ENCODE measurements at regions not wholly inside any gene's neighbourhood (a gene's known extent, or its start where the extent isn't known, plus 50 kb on each side); places are given as distances from the start of the nearest gene placed in this dataset.

DNA sequence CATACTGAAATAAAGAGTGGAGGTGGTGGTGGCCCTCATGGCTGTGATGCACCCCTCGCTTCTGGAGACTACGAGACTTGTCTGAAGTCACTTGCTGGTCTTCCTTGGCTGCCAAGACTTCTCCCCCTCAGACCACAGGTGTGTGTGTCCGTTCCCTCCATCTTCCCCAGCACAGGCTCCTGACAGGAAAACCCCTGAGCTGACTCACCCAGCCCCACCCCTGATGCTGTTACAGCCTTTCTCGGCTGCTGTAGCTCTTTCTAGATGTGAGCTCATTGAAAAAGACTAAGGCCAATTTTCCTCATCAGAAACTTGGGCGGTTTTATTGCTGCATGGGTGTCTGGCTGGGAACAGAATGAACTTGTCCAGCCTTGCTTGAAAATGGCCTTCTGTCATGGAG, 296.9 kb downstream of the TMEM114 start:
- Mint-ChIP-seq H3K9me3 (peaks cover 5 to 19% of the 10 kb centered on the region in 2 donors), H3K27me3 (no peaks in the 10 kb centered on the region), H3K4me1 (no peaks in the 10 kb centered on the region), H3K27ac (peak overlapping the region in 1 of 2 donors; percentile 42), H3K4me3 (no peak overlapping the region)
- DNase-seq = no peak
- no peak for ATAC-seq

DNA sequence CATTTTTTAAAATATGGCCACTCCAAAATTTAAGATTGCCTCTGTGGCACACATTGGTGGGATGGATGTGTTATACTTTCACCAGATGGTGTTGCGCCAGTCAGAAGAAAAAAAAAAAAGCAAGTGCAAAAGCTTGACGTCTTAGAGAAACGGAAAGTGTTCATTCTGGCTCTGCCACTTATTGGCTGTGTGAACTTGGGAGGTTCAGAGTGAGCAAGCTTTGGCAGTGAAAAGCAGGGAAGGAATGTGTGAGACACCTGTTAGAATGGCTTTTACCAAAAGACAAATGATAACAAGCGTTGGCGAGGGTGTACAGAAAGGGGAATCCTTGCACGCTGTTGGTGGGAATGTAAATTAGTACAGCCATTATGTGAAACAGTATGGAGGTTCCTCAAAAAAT, 298.0 kb downstream of the TMEM114 start:
- Mint-ChIP-seq H3K9me3 (peaks cover 0 to 12% of the 10 kb centered on the region in 2 donors), H3K4me3 (no peak overlapping the region), H3K4me1 (no peaks in the 10 kb centered on the region), H3K27me3 (no peaks in the 10 kb centered on the region), H3K27ac (no peak overlapping the region)
- ATAC-seq (no peak), DNase-seq (no peak)

DNA sequence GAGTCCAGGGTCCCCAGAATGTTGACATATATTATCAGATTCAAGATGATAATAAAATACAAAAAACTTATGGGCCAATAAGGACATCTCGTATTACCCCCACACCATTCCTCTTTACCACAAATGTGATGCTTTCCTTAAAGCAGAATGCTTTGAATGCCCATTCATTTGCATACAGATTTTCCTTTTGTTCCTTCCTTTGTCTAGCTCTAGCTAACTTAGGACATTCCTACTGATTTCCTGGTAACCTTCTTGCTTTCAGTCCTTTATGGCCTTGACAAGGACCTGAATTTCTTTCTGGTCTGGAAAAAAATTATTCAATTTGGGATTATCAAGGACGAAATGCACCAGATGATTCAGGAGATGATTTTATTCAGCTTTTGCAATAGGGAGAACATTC, 304.0 kb downstream of the TMEM114 start:
- ATAC-seq = no peak

GRCh38 chr16:8283195-8283594, 307.1 kb downstream of the TMEM114 start:
- no peak overlapping the region for H3K27ac Mint-ChIP-seq
- no peaks in the 10 kb centered on the region for H3K27me3 Mint-ChIP-seq

More for the DNA sequence above, 304.0 kb downstream of the TMEM114 start:
- Mint-ChIP-seq H3K9me3 (peaks cover 0 to 10% of the 10 kb centered on the region in 2 donors), H3K4me3 (no peak overlapping the region), H3K27ac (no peak overlapping the region), H3K4me1 (no peaks in the 10 kb centered on the region), H3K27me3 (no peaks in the 10 kb centered on the region)
- DNase-seq = no peak

GRCh38 chr16:8278031-8278580, 312.2 kb downstream of the TMEM114 start:
- Mint-ChIP-seq H3K4me1 (no peaks in the 10 kb centered on the region), H3K27ac (no peak overlapping the region), H3K27me3 (no peaks in the 10 kb centered on the region), H3K4me3 (no peak overlapping the region), H3K9me3 (peaks cover 0 to 29% of the 10 kb centered on the region in 2 donors)
- ATAC-seq (no peak), DNase-seq (no peak)

More at GRCh38 chr16:8283195-8283594, 307.1 kb downstream of the TMEM114 start:
- DNase-seq (no peak), ATAC-seq (no peak)
- H3K4me3 Mint-ChIP-seq = no peak overlapping the region
- H3K9me3 Mint-ChIP-seq = peaks cover 0 to 13% of the 10 kb centered on the region in 2 donors
- H3K4me1 Mint-ChIP-seq = no peaks in the 10 kb centered on the region

DNA sequence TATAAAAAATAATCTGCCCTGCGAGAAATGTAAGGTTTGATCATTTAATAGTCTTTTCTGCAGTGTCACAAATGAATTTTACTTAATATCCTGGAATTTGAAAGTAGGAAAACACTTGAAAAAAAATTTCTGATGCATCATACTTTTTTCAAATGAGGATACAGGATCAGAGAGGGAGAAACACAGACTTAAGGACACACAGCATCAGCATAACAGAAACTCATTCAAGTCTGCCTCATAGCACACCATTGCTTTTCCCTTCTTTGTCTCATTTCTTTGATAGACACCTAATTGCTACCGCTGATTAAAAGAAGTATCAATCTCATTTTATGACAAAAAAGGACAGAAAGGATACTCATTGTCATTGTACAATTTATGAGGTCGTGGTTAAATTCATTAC, 319.0 kb downstream of the TMEM114 start:
- Mint-ChIP-seq H3K9me3 (peaks cover 3 to 20% of the 10 kb centered on the region in 2 donors), H3K4me3 (no peak overlapping the region), H3K4me1 (no peaks in the 10 kb centered on the region), H3K27ac (no peak overlapping the region), H3K27me3 (no peaks in the 10 kb centered on the region)
- ATAC-seq = no peak
- no peak for DNase-seq

DNA sequence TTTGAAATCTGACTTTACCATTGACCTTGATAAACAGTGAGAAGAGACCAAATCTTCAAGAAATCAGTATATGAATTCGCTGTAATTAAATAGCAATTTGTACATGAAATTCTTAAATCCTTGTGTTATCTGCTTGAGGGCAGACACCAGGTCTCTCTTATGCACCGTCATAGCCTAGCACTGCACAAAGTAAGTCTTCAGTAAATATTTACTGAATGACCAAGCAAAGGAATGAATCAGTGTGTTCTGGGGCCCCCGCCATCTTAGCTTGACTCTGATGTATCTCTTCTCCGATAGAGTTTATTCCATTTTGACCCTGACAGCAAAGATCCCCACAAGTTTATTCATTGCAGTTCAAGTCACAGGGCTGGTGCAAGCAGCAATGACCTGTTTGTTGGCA, 328.0 kb downstream of the TMEM114 start:
- Mint-ChIP-seq H3K27ac (no peak overlapping the region), H3K9me3 (peaks cover 12 to 24% of the 10 kb centered on the region in 2 donors), H3K4me3 (no peak overlapping the region), H3K27me3 (no peaks in the 10 kb centered on the region), H3K4me1 (no peaks in the 10 kb centered on the region)
- no peak for DNase-seq
- ATAC-seq = no peak

DNA sequence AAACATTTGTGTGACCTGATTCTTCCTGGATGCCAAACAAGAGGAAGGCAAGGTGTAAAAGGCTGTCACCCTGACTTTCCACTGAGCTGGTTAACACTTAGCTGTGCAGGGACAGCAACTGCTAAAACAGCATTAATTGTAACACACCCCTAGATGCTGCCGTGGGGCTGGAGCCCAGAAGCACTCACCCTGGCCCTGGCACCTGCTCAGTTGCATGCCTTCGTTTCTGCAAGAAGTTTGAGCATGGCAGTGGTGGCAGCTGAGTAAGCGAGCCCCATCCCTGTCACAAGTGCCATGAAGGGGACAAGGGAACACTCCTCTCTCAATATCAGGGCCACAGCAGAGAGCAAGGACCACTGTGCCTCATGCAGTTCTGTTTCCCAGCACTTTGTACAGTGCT, 330.2 kb downstream of the TMEM114 start:
- H3K9me3 Mint-ChIP-seq = peaks cover 12 to 17% of the 10 kb centered on the region in 2 donors
- no peaks in the 10 kb centered on the region for H3K27me3 Mint-ChIP-seq
- no peak overlapping the region for H3K27ac Mint-ChIP-seq
- H3K4me1 Mint-ChIP-seq = no peaks in the 10 kb centered on the region
- DNase-seq (no peak), ATAC-seq (no peak)
- H3K4me3 Mint-ChIP-seq = no peak overlapping the region

GRCh38 chr16:8258523-8258922, 331.8 kb downstream of the TMEM114 start:
- Mint-ChIP-seq H3K27me3 (no peaks in the 10 kb centered on the region), H3K4me1 (no peaks in the 10 kb centered on the region), H3K27ac (no peak overlapping the region), H3K4me3 (no peak overlapping the region), H3K9me3 (peaks cover 7 to 11% of the 10 kb centered on the region in 2 donors)
- DNase-seq = no peak
- ATAC-seq = no peak

DNA sequence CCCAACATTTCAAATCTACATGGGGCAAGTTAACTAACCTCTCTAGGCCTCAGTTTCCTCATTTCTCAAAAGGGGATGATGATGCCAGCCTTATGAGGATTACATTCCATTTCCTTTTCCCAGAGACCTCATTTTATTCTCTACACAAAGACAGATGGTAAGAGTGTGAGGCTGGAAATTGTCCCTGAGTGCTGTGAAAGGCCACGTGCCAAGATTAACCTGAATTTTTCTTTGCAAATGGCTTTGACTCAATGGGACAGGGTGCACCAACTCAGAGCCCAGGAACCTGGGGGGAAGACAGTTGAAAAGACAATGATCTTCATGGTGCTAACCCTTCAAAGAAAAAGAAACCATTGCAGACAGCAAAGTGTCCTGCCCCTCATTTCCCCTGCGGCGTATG, 332.8 kb downstream of the TMEM114 start:
- no peaks in the 10 kb centered on the region for H3K4me1 Mint-ChIP-seq
- H3K4me3 Mint-ChIP-seq = no peak overlapping the region
- no peaks in the 10 kb centered on the region for H3K27me3 Mint-ChIP-seq
- H3K9me3 Mint-ChIP-seq = peaks cover 7 to 11% of the 10 kb centered on the region in 2 donors
- no peak overlapping the region for H3K27ac Mint-ChIP-seq
- DNase-seq (no peak), ATAC-seq (no peak)

- no peak overlapping the region for H3K4me3 Mint-ChIP-seq
- H3K27me3 Mint-ChIP-seq = peaks cover 3% of the 10 kb centered on the region
- H3K4me1 Mint-ChIP-seq = peaks cover 6% of the 10 kb centered on the region
- DNase-seq (no peak), ATAC-seq (no peak)
- H3K9me3 Mint-ChIP-seq = peaks cover 7 to 17% of the 10 kb centered on the region in 2 donors
- no peak overlapping the region for H3K27ac Mint-ChIP-seq
Observed at GRCh38 chr16:8254405-8254804, 335.9 kb downstream of the TMEM114 start.

DNA sequence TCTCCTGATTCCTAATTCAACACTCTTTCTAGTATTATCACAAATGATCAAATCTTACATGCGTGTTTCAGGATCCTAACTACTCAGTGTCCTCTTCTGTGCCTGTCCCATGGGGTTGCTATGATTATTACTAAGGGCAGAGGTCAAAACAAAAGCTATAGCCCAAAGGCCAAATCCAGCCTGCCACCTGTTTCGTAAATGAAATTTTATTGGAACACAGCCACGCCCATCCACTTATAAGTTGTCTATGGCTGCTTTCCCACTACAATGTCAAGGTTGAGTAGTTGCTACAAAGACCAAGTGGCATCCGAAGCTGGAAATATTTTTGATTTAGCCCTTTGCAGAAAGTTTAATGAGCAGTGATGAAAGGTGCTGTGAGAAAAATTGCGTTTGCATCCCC, 336.6 kb downstream of the TMEM114 start:
- DNase-seq = no peak
- Mint-ChIP-seq H3K4me1 (peaks cover 6% of the 10 kb centered on the region), H3K27ac (no peak overlapping the region), H3K27me3 (peaks cover 9% of the 10 kb centered on the region), H3K9me3 (peaks cover 2 to 18% of the 10 kb centered on the region in 2 donors), H3K4me3 (no peak overlapping the region)
- no peak for ATAC-seq

DNA sequence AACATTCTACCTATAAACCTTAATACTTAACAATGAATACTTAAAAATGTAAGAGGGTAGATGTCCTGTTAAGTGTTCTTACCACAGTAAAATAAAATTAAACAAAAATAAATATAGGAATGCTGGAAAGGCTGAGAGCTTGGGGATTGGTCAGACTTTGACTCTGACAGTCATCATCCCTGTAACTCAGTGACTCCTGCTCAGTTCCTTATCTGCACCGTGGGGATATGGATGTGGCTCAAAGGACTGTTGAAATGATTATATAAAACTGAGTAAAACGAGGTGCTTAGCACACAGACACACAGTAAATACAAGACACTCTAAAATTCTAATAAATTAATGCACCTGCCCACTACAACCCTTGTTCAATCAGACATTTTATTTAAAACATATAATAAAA, 338.6 kb downstream of the TMEM114 start:
- H3K27ac Mint-ChIP-seq = no peak overlapping the region
- no peak for DNase-seq
- no peak for ATAC-seq
- no peak overlapping the region for H3K4me3 Mint-ChIP-seq
- H3K9me3 Mint-ChIP-seq = peaks cover 0 to 8% of the 10 kb centered on the region in 2 donors
- H3K27me3 Mint-ChIP-seq = peaks cover 9% of the 10 kb centered on the region
- peaks cover 6% of the 10 kb centered on the region for H3K4me1 Mint-ChIP-seq

GRCh38 chr16:8251298-8251697, 339.0 kb downstream of the TMEM114 start:
- ATAC-seq (peak; percentile 71), DNase-seq (no peak)
- Mint-ChIP-seq H3K4me1 (peaks cover 6% of the 10 kb centered on the region), H3K9me3 (peaks cover 0 to 8% of the 10 kb centered on the region in 2 donors), H3K4me3 (no peak overlapping the region), H3K27me3 (peaks cover 9% of the 10 kb centered on the region), H3K27ac (no peak overlapping the region)

GRCh38 chr16:8247993-8248392, 342.3 kb downstream of the TMEM114 start:
- H3K27me3 Mint-ChIP-seq = peaks cover 9% of the 10 kb centered on the region
- H3K4me1 Mint-ChIP-seq = peaks cover 6% of the 10 kb centered on the region
- ATAC-seq (no peak), DNase-seq (no peak)
- no peak overlapping the region for H3K4me3 Mint-ChIP-seq
- H3K9me3 Mint-ChIP-seq = peaks cover 0 to 8% of the 10 kb centered on the region in 2 donors
- no peak overlapping the region for H3K27ac Mint-ChIP-seq

GRCh38 chr16:8243981-8244380, 346.3 kb downstream of the TMEM114 start:
- Mint-ChIP-seq H3K4me1 (no peaks in the 10 kb centered on the region), H3K27ac (no peak overlapping the region), H3K9me3 (no peaks in the 10 kb centered on the region), H3K27me3 (peaks cover 1% of the 10 kb centered on the region), H3K4me3 (no peak overlapping the region)
- ATAC-seq (no peak), DNase-seq (no peak)

- ATAC-seq (no peak), DNase-seq (no peak)
- no peaks in the 10 kb centered on the region for H3K27me3 Mint-ChIP-seq
- H3K4me1 Mint-ChIP-seq = no peaks in the 10 kb centered on the region
- no peak overlapping the region for H3K4me3 Mint-ChIP-seq
- H3K27ac Mint-ChIP-seq = no peak overlapping the region
- H3K9me3 Mint-ChIP-seq = peaks cover 0 to 6% of the 10 kb centered on the region in 2 donors
Observed at GRCh38 chr16:8241408-8241807, 348.9 kb downstream of the TMEM114 start.

Data from stimulated activated naive CD8-positive, alpha-beta T cell treated with anti-CD3 and anti-CD28 coated beads, Interleukin-15, amount 100 ng/mL, for 72 hours (primary cell).